HG02798 (cell line): ENCODE measurements at regions not wholly inside any gene's neighbourhood (a gene's known extent, or its start where the extent isn't known, plus 50 kb on each side); places are given as distances from the start of the nearest gene placed in this dataset.

Experiments used
- ATAC-seq: cut with Tn5 transposase; IDR thresholded peaks from one replicate; pipeline ENCODE4 v1.9.1; 2021; ENCODE audit warnings: mild to moderate bottlenecking; ENCODE audit not compliant: unreplicated experiment, poor library complexity

DNA sequence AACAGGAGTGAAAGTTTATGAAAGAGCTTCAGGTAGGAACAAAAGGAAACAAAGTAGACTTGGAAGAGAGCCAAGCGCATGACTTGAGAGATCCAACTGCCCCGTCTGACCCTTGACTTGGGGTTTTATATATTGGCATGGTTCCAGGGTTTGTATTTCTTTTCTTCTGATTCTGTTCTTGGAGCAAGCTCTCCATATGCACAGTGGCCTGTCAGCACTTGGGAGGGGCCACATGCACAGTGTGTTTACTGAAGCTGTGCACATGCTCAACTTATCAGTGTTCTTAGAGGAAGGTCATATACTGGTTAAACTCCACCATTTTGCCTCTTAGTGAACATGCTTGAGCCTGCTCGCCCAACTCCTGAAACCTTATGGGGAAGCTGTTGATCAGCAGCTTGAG lies 953.7 kb downstream of the TFAP2A start:
- no peak for ATAC-seq

GRCh38 chr6:9458424-9458823 lies 956.5 kb downstream of the TFAP2A start:
- ATAC-seq = no peak

GRCh38 chr6:9455864-9456658 lies 958.8 kb downstream of the TFAP2A start:
- ATAC-seq = no peak

DNA sequence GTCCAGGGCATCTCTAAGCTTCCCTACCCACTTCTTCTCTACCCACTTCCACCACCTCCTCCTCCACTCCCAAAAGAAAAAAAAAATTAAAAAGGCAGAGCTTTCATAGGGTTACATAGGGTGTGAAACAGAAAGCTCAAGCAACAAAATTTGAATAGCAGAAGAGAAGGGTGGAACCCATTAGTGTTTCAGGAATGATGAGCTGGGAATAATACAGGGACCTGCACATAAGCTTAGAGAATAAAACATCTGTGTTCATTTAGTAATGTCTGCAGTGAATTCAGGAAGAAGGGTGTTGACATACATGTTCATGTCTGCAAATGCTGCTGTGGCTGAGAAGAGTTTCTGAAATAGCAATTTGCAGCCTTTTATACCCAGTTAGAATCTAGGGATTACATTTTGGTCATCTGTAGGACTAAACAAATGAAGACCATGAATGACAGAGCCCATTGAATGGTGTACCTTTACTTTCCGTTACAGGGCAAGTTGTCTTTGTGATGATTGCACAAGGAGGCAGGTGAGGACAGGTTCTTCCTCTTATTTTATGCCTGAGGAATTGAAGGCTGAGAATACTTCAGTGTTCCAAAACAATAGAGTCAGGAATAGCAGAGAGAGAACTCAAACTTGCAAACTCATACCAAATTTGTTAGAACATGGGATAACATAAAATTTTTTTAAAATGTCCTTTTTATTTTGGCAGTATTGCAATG lies 975.1 kb downstream of the TFAP2A start:
- no peak for ATAC-seq

- ATAC-seq = no peak
Observed at GRCh38 chr6:9437836-9438235, 977.0 kb downstream of the TFAP2A start.

- no peak for ATAC-seq
Observed at GRCh38 chr6:9435281-9435680, 979.6 kb downstream of the TFAP2A start.

- ATAC-seq = no peak
Observed at GRCh38 chr6:9431945-9432344, 982.9 kb downstream of the TFAP2A start.

GRCh38 chr6:9428421-9429172 lies 986.3 kb downstream of the TFAP2A start:
- no peak for ATAC-seq

DNA sequence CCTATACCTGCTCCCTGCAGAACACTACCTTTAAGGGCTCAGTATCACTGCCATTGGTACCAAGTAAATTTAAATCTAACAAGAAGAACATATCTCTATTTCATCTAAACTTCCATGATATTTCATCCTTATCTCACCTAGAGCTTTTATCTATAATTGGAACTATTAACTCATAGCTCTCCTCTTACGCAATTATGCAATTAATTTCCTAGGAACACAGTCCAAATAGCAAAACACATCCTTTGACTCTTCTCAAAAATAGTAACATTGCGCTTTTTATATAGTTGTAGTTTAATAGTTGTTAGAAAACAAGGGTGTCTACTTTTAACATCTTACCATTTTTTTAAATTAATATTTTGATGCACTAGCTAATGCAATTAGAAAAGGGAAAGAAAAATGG lies 986.8 kb upstream of the SLC35B3 start:
- ATAC-seq = no peak

- ATAC-seq = no peak
Observed at GRCh38 chr6:9420316-9421015, 985.1 kb upstream of the SLC35B3 start.

DNA sequence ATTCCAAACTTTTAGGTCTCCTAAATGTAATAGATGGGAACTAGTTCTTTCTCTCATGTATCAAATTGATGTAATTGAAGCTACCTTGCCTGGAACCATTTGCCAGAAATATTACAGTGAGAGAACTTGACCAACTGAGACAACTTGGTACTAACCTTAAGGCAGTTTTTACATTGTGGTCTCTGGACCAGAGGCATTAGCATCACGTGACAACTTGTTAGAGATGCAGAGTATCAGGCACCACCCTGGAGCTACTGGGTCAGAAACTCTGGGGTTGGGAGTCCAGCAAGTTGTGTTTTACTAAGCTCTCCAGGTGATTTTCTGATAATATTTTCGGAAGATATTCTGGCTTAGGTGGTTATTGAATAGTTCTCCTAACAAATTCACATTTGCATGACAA lies 982.1 kb upstream of the SLC35B3 start:
- ATAC-seq = no peak

DNA sequence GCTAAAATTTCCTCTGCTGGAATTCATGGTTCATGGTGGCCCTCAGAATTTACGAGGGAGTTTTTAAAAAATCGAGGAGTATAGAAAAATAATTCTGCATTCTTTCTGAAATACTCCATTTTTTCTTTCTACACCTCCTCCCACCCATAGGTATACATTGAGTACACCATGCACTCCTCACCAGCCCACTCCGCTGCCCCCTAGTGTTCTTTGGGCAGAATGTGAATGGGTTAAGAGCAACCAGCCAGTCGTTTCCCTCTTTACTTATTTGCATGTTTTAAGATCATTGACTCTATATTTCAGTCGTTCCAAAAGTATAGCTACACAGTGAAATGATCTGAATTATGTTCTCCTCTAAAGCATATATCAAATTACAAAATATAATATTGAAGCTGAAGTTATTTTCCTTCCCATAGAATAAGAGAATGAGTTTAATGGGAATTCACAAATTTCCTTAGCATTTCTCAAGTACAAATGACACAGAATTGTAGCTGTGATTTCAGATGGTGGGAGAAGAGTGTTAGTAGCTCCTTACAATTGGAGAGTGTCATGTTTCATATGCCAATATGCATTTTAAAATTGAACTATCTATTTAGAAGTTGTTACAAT lies 977.7 kb upstream of the SLC35B3 start:
- ATAC-seq = peak; percentile 81

GRCh38 chr6:9409126-9409525 lies 973.8 kb upstream of the SLC35B3 start:
- no peak for ATAC-seq

DNA sequence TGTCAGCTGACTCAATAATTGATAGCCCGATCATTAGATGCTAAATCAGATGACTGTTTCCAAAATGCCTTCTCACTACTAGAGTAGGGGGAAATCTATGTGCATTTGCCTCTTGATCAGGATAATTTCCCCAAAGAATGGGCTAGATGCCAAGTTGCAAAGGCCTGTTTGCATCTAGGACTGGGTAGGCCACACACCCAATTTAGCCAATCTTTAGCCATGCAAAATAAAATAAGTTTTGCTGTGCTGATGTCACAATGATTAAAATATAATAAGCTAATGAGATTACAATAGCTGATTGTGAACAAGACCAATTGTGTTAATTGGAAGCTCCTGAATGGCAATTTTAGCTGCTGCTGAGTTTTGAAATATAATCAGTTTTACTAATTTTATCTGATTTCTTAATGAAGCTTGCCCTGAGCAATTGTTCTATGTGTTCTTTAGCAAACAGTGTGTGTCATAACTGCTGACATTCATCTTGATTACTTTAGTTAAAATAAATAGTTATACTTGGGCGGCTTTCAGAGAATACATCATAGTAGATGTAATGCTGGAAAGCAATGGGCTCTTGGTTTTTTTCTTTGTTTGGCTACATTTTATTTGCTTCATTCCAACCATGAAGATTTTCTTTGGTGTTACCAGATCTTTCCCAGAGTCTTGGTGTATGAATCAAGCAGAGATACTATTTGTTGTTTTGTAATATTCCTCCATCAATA lies 973.2 kb upstream of the SLC35B3 start:
- ATAC-seq = no peak

GRCh38 chr6:9405825-9406224 lies 970.5 kb upstream of the SLC35B3 start:
- ATAC-seq = no peak

DNA sequence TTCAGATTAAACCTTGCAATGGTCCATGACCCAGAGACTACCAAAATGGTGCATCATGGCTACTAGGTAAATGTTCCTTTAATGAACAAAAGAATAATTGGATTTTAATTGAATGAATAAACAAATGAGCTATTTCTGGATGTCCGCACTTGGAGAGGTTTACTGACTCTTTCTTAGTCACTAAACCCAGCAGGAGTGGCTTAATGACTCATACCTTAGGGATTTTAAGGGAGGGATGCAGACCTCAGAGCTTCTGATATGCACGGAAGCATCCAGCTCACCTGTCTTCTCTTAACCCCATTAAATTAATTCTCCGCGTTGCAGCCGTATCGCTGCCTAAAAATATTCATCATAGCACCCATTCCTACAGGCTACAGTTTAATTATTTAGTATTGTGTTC lies 970.0 kb upstream of the SLC35B3 start:
- ATAC-seq = no peak

DNA sequence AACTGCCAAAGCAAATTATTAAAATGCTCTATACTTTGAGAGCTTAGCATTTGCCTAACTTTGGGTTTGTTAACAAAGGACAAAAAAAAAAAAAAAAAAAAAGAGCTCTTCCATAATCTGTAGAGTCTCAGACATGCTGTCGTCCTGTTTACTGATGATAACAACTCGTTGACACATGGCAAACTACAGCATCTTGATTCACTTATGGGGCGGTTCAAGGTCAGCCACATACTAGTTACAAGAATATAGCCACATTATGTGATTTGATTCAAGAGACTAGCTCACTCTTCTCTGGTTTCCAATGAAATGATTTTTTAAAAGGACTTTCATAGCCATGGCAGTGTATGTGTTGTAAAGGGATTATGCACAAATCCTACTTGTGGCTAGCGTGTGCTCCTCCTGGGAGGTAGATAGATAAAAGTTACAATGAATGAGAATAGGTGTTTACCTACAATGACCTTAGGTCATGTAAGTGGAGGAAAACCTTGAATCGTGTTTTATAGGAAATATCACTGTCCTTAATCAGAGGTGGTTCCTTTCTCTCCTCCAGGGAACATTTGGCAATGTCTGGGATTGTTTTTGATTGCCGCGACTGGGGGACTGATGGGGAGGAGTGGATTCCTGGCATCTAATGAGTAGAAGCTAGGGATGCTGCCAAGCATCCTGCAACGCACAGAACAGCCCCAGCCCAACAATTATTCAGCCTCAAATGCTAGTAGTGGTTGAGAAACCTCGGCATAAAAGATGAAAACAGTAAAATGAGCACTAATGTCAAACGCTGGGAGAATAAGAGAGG lies 969.2 kb upstream of the SLC35B3 start:
- ATAC-seq = no peak

DNA sequence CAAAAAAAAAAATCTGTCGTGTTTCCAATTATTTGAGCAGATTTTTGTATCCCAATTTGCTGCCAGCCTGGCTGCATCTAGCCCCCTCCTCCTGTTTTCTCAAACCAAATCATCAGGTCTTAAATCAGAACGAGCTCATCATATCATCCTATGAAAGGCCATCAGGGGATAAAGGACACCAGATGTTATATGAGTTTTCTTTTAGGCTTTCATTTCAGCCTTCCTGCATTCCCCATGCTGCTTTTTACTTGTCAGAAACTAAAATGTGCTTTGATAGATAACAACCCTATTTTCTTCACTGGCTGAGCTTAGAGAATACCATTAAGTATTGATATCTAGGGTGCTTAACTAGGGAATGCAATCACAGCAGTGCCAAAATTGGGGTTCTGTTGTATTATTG lies 968.4 kb upstream of the SLC35B3 start:
- no peak for ATAC-seq

DNA sequence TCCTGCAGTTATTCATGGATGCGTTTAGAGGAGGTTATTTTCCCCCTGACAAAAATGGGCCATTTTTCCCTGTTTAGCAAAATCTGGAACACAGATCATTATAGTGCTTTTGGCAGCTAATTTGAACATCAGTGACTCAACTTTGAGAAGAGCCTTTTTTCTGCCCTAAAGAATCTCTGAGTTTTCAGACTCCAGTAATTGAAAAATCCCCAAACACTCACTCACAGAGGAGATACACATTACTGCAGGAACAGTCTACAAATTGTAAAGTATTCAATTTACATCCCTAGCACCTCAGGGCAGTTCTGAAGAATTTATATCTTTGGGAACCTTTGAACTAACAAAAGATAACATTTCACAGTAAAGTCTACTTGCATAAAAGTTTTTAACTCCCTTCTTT lies 966.6 kb upstream of the SLC35B3 start:
- no peak for ATAC-seq
